Posterior cingulate gyrus (tissue), 11 donors: ENCODE measurements at regions not wholly inside any gene's neighbourhood (a gene's known extent, or its start where the extent isn't known, plus 50 kb on each side); places are given as distances from the start of the nearest gene placed in this dataset.

Experiments
- DNase-seq, 10 donors: peaks; one replicate each; pipeline versions ENCODE4 v3.0.0 to v3.0.0-alpha.2; 2020 to 2021; ENCODE audit warnings: mixed read lengths in 3 of 10
- intact Hi-C: fragments of 100-400 bp; cut with DNase I; formaldehyde crosslinking; loops from one replicate; pipeline ENCODE4 v1.15.1; 2023

GRCh38 chrX:149185087-149185486 is 320.0 kb downstream of the IDS start:
- intact Hi-C loops = no loop called here
- DNase-seq = no peak

GRCh38 chrX:149161435-149162088 is 343.5 kb downstream of the IDS start:
- intact Hi-C loops = no loop called here
- peak in 2 of 10 donors; percentile 52 to 67 for DNase-seq

GRCh38 chrX:149157976-149158375 is 347.1 kb downstream of the IDS start:
- no peak for DNase-seq
- intact Hi-C loops = no loop called here

DNA sequence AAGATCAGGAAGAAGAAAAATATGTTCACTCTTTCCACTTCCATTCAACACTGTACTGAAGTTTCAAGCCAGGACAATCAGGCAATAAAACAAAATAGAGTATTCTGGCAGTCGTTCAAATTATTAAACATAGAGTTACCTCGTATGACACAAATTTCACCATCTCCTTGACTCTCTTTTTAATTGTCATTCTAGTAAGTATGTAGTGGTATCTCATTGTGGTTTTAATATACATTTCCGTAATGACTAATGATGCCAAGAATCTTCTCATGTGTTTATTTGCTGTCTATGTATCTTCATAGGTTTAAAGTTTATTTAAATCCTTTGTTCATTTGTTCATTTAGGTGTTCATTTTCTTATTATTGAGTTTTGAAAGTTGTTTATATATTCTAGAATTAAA is 352.2 kb downstream of the IDS start:
- no peak for DNase-seq

DNA sequence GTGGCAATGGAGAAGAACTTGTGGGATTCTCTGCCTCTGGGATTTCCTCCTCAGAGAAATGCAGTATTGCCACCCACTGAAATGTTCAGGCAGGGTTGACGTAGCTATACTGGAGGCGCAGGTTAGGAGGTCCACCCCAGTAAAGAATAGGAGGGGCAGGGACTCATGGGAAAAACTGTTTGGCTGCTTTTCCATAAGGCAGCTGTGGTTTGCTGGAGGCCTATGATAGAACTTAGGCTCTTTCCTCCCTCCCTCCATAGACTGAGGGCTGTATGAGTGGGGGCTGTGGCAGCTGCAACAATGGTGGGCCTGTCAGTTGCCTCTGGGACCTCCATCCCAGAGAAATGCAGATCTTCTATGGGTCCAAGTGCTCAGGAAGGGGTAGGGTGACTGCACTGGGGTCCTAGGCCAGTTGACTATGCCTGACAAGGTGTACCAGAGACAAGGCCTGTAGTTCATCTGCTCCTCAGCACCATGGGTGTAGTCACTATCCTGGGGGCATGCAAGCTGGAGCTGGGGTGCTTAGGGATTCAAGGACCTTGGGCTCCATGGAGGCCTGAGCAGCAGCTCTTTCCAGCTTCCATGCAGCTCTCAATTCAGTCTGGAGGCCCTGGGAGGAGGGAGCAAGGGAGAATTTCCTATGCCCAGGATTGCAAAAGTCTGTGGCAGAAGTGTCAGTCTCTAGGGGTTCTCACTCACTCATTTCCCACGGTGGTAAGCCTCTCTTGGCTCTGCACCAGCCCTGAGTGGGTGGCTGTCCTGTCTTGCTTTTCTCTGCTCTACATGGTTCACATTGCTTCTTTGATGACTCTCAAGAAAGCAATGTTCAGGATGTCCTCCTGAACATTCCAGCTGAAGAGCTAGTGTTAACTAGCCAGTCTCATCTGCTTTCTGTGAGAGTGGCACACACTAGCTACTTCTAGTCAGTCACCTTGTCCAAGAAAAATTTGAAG is 353.0 kb downstream of the IDS start:
- intact Hi-C loops = no loop called here

More for the DNA sequence above, 352.2 kb downstream of the IDS start:
- intact Hi-C loops = no loop called here

DNA sequence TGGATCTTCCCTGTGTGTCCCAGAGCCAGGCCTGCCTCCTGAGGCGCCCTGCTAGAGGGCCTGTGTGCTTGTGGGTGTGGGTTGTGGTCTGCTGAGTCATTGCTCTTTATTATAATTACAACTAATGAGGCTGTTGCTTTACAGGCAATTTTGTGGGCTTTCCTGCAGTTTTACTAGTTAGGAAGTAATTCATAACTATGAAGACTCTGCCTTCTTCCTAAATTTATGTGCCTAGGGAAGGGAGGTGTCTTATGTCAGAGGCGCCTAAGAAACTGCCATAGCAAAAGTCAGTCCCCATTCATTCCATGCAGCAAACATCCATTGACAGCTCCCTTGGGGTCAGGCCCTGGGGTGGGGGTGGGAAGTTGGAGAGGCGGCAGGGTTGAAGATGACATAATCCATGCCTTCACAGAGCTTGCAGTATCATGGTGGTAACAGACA is 359.2 kb downstream of the IDS start:
- intact Hi-C loops = no loop called here
- DNase-seq = no peak

More for the DNA sequence above, 353.0 kb downstream of the IDS start:
- no peak for DNase-seq

GRCh38 chrX:149131774-149132173 is 373.3 kb downstream of the IDS start:
- no peak for DNase-seq
- intact Hi-C loops = no loop called here

DNA sequence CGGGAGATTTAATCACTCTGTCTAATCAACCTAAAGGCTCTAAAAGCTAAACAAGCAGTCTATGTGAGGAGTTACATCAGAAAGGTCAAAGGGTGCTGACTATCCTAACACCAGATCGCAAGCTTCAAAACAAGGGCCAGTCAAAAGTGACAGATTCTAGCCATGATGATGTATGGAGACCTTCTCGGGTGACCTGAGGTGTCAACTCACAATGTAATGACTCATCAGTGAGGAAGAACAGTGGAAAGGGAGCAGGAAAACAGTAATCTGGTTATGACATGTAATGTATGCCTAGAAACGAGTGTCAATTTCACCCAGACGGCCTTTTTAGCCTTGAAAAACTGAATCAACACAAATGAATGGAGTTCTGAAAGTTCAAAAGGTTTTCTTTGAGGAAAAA is 375.3 kb downstream of the IDS start:
- intact Hi-C loops = no loop called here

DNA sequence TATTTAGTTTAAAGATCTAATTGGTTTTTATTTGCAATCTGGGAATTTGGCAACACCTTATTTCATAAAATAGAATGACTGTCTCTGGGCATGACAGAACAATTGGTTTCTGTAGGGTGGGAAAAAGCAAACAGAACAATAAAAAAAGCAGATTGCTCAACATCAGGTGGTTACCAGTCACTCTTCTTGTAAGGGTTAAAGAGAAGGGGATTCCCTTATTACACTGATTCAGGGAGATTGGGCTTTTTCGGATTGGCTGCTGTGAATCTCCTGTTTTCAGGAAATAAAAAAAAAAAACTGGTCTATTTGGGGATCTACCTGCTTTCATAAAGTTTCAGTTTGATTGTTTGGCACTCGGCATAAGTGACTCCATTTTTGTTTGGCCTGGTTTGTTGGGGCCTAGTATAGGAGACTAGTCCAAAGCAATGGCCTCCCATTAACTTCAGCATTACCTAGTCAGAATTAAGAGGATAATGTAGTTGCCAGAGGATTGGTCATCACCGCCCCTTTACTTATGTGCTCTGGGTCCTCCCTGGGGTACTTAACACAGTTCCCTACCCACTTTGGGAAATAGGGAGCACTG is 380.5 kb downstream of the IDS start:
- no peak for DNase-seq
- intact Hi-C loops = no loop called here

More for the DNA sequence above, 375.3 kb downstream of the IDS start:
- no peak for DNase-seq

- DNase-seq = no peak
- intact Hi-C loops = no loop called here
Measured at GRCh38 chrX:149121206-149121920, 383.7 kb downstream of the IDS start.

DNA sequence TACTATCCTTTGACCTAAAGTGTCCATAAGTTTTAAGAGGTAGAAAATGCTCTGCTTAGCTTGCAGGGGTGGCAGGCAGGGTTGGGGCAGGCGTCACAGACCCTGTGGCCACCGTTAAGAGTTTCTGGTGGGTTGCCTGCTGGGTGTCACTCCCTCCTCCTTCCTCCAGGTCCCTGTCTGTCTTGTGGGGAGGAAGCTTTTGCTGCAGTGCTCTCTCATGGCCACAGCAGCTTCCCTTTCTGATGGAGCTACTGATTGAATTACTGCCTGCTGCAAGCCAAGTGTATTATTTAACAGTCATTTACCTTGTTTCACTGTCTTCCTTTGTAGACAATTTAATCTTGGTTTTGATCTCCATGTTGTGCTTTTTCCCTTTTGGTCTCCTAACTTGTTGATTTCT is 384.6 kb downstream of the IDS start:
- DNase-seq = no peak
- intact Hi-C loops = no loop called here

- intact Hi-C loops = no loop called here
- DNase-seq = no peak
Measured at GRCh38 chrX:149114874-149115273, 390.2 kb downstream of the IDS start.

GRCh38 chrX:149114001-149114400 is 391.1 kb downstream of the IDS start:
- intact Hi-C loops = no loop called here
- peak in 1 of 10 donors; percentile 45 for DNase-seq

GRCh38 chrX:149097786-149098185 is 407.3 kb downstream of the IDS start:
- intact Hi-C loops = no loop called here

DNA sequence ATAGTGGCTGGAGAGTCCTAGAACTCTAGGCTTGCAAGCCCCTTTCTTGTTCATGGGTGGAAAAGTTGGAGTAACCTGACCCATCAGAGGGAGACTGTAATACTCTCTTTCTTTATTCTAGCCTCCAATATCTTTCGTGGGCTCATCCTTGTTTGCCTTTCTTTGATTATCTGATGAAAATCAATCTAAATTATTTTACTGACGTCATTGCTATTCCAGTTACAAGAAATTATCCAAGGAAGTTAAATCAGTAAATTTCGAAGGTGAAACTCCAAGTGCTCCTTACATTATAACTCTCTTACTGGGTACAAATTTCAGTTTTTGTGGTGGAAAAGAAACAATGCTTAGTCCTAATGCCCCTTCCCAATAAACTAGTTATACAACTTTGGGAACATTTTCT is 412.9 kb downstream of the IDS start:
- DNase-seq = no peak
- intact Hi-C loops = no loop called here

More at GRCh38 chrX:149097786-149098185, 407.3 kb downstream of the IDS start:
- DNase-seq = no peak

- intact Hi-C loops = no loop called here
- DNase-seq = no peak
Measured at GRCh38 chrX:149079805-149080406, 425.2 kb downstream of the IDS start.

GRCh38 chrX:149074398-149074797 is 430.7 kb downstream of the IDS start:
- DNase-seq = no peak

GRCh38 chrX:149073479-149073878 is 431.6 kb downstream of the IDS start:
- intact Hi-C loops = no loop called here
- DNase-seq = no peak

More at GRCh38 chrX:149074398-149074797, 430.7 kb downstream of the IDS start:
- intact Hi-C loops = no loop called here

DNA sequence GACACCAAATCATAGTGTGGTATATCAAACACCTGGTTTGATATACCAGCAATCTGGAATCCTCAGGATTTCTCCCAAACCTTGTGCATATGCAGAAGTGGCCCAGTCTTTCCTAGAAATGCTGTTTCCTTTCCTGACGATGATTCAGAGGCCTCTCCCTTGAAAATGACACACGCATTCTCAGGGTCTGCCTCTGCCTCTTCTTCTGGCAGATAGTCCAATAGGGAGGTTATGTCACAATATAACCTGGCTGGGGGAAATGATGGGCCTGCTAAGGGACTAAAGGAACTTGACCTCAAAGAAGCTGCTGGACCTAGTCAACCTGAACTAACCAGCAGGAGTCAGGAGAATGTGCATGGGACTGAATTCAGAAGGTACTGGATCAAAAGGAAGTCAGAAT is 435.2 kb downstream of the IDS start:
- DNase-seq = no peak
- intact Hi-C loops = no loop called here

DNA sequence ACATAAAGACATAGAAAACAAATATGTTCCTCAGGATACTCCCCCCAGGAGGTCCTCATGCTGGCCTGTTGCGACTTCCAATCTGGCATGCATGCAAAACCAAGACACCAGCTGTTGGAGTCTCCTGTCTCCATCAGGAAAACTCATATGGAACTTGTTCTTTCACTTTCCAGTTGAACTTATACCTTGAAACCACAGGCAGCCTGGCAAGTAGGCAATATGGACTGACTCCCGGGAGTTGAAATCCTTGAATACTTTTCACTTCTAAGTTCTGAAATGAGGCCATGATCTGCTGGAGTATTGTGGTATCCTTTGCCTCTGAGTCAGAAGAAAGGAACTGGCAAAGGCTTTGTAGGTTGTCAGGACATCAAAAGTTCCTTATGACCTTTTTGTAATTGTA is 444.2 kb downstream of the IDS start:
- intact Hi-C loops = no loop called here

More for the DNA sequence above, 444.2 kb downstream of the IDS start:
- no peak for DNase-seq
